B cell (primary cell): ENCODE measurements at regions not wholly inside any gene's neighbourhood (a gene's known extent, or its start where the extent isn't known, plus 50 kb on each side); places are given as distances from the start of the nearest gene placed in this dataset.
"Not testable (repeated sequence)": the region's sequence is repeated elsewhere in the genome, so short reads cannot be mapped to it uniquely, and the experiment has no call there.

ENCODE experiments used
- ATAC-seq: fragments of 200-7000 bp; cut with Tn5 transposase; one replicate; pipeline ENCODE4 v1.10.0; 2021; ENCODE audit warnings: low read depth, mild to moderate bottlenecking, moderate number of reproducible peaks, moderate library complexity
- CTCF ChIA-PET: fragments of 350-600 bp; sonication (Branson Sonifier 250); formaldehyde crosslinking; loops from one replicate; lab custom pipeline; 2021; ENCODE audit warnings: antibody characterized with exemption, inconsistent platforms; lab: Charles Lee
- POLR2A ChIA-PET: fragments of 350-600 bp; sonication (Branson Sonifier 250); formaldehyde crosslinking; loops from one replicate; lab custom pipeline; 2021; ENCODE audit warnings: antibody characterized with exemption; lab: Charles Lee
- DNase-seq: peaks from one replicate; pipeline ENCODE4 v3.0.0; 2013
- H2AFZ ChIP-seq: 2 replicates; pipeline ENCODE4 v1.6.1; 2012; ENCODE audit warnings: mild to moderate bottlenecking, low read depth, low read length; ENCODE audit not compliant: insufficient read depth, poor library complexity, severe bottlenecking
- H3K27ac ChIP-seq, 2 donors: 1 replicate in 1 of 2; 2 replicates in 1 of 2; pipeline ENCODE4 v1.5.1; 2012 to 2013; ENCODE audit warnings: low read length in 2 of 2, mild to moderate bottlenecking in 2 of 2, moderate library complexity in 1 of 2
- H3K27me3 ChIP-seq, 4 experiments: fragments of 200-600 bp in 1 of 4; sonication (generic) in 1 of 4; replicated peaks in 1 of 4; 1 replicate in 2 of 4; 2 replicates in 2 of 4; pipeline versions ENCODE4 v1.6.1 to v1.7.0; 2013 to 2016; ENCODE audit warnings: low read length in 3 of 4, mild to moderate bottlenecking in 2 of 4, mixed read lengths in 1 of 4, moderate library complexity in 1 of 4; ENCODE audit not compliant: insufficient read depth in 4 of 4, control insufficient read depth in 3 of 4; ENCODE audit errors: control extremely low read depth in 1 of 4
- H3K36me3 ChIP-seq, 2 experiments: replicated peaks in 1 of 2; 1 replicate in 1 of 2; 2 replicates in 1 of 2; pipeline versions ENCODE4 v1.6.1 to v1.7.1; 2013; ENCODE audit warnings: low read length in 1 of 2; ENCODE audit not compliant: insufficient read depth in 2 of 2, control insufficient read depth in 1 of 2; ENCODE audit errors: control extremely low read depth in 1 of 2, extremely low read depth in 1 of 2
- H3K4me1 ChIP-seq, 2 donors: fragments of 200-600 bp in 1 of 2; sonication (generic) in 1 of 2; 1 replicate in 1 of 2; 2 replicates in 1 of 2; pipeline versions ENCODE4 v1.5.1 to v1.6.1; 2013 to 2017; ENCODE audit warnings: low read length in 2 of 2; ENCODE audit not compliant: control insufficient read depth in 2 of 2, insufficient read depth in 2 of 2
- H3K4me2 ChIP-seq: replicated peaks from 2 replicates; pipeline ENCODE3; 2012; ENCODE audit warnings: mild to moderate bottlenecking, low read depth, low read length; ENCODE audit not compliant: poor library complexity, severe bottlenecking
- H3K4me3 ChIP-seq, 5 experiments: fragments of 200-600 bp in 1 of 5; sonication (generic) in 1 of 5; 1 replicate in 3 of 5; 2 replicates in 2 of 5; pipeline versions ENCODE4 v1.5.1 to v1.7.0; 2011 to 2016; ENCODE audit warnings: low read length in 4 of 5, mild to moderate bottlenecking in 4 of 5, low read depth in 2 of 5, control low read depth in 1 of 5, moderate library complexity in 1 of 5; ENCODE audit not compliant: insufficient read depth in 1 of 5; ENCODE audit errors: control extremely low read depth in 1 of 5, extremely low read depth in 1 of 5
- H3K79me2 ChIP-seq: fragments of 200-600 bp; sonication (generic); one replicate; pipeline ENCODE4 v1.6.0; 2016; ENCODE audit warnings: low read length; ENCODE audit not compliant: control insufficient read depth, insufficient read depth
- H3K9ac ChIP-seq: fragments of 200-600 bp; sonication (generic); 2 replicates; pipeline ENCODE4 v1.6.1; 2017; ENCODE audit warnings: mild to moderate bottlenecking, low read length, moderate library complexity
- H3K9me3 ChIP-seq, 3 donors: one replicate each; pipeline versions ENCODE4 v1.6.1 to v1.7.1; 2013; ENCODE audit warnings: low read length in 2 of 3; ENCODE audit not compliant: control insufficient read depth in 2 of 3, insufficient read depth in 1 of 3; ENCODE audit errors: control extremely low read depth in 1 of 3
- H4K20me1 ChIP-seq: 2 replicates; pipeline ENCODE4 v1.6.0; 2012; ENCODE audit warnings: mild to moderate bottlenecking, low read length; ENCODE audit not compliant: insufficient read depth, control insufficient read depth, poor library complexity, severe bottlenecking
- H3K27ac Mint-ChIP-seq: one replicate; pipeline ENCODE4 v1.8.0; 2021; ENCODE audit warnings: mixed read lengths
- H3K27me3 Mint-ChIP-seq: one replicate; pipeline ENCODE4 v1.8.0; 2021; ENCODE audit warnings: mixed read lengths
- H3K4me1 Mint-ChIP-seq: one replicate; pipeline ENCODE4 v1.8.0; 2021; ENCODE audit warnings: mixed read lengths
- H3K4me3 Mint-ChIP-seq: one replicate; pipeline ENCODE4 v1.8.0; 2021; ENCODE audit warnings: mixed read lengths
- H3K9me3 Mint-ChIP-seq: one replicate; pipeline ENCODE4 v1.8.0; 2022; ENCODE audit warnings: mixed read lengths; ENCODE audit not compliant: insufficient read depth
- WGBS: methylation state at CpG from one replicate; pipeline ENCODE4 v1.1.5; 2013; ENCODE audit warnings: missing lambda C conversion rate; ENCODE audit not compliant: insufficient coverage; 5-methylcytosine and 5-hydroxymethylcytosine counted together
- intact Hi-C: fragments of 100-400 bp; cut with micrococcal nuclease; formaldehyde crosslinking; loops from one replicate; pipeline ENCODE4 v1.10.0; 2022

- WGBS, result 97% methylated on average over 10 of the region's 19 CpGs
- H3K9me3 ChIP-seq, H2AFZ ChIP-seq, H3K4me3 Mint-ChIP-seq, H4K20me1 ChIP-seq, H3K27ac ChIP-seq, H3K4me1 Mint-ChIP-seq, H3K4me3 ChIP-seq, H3K27me3 Mint-ChIP-seq, H3K4me1 ChIP-seq, DNase-seq, H3K4me2 ChIP-seq, ATAC-seq, H3K36me3 ChIP-seq, H3K9ac ChIP-seq, H3K27me3 ChIP-seq, intact Hi-C loops, H3K27ac Mint-ChIP-seq, POLR2A ChIA-PET, H3K9me3 Mint-ChIP-seq, H3K79me2 ChIP-seq: not testable (repeated sequence)
- CTCF ChIA-PET, result interaction anchor here (0.6 kb wide), 1 partner anchor 856 kb away, joined by 3 read pairs; no protein-coding TSS in a partner anchor
Observed at GRCh38 chr16:29195116-29195872, 210.4 kb downstream of the LAT start.

- H2AFZ ChIP-seq, ATAC-seq, H3K4me2 ChIP-seq, intact Hi-C loops, H3K4me3 Mint-ChIP-seq, H3K27ac ChIP-seq, H3K4me1 ChIP-seq, H3K9me3 Mint-ChIP-seq, H3K27me3 Mint-ChIP-seq, CTCF ChIA-PET, H3K9me3 ChIP-seq, H4K20me1 ChIP-seq, POLR2A ChIA-PET, H3K4me3 ChIP-seq, H3K27ac Mint-ChIP-seq, H3K79me2 ChIP-seq, H3K36me3 ChIP-seq, DNase-seq, H3K4me1 Mint-ChIP-seq, H3K9ac ChIP-seq, H3K27me3 ChIP-seq: not testable (repeated sequence)
- WGBS, result 100% methylated on average over 1 of the region's 21 CpGs
Observed at GRCh38 chr16:29194185-29194844, 209.5 kb downstream of the LAT start.

GRCh38 chr16:29193634-29194033 lies 208.8 kb downstream of the LAT start:
- intact Hi-C loops, H3K27ac Mint-ChIP-seq, H3K9me3 ChIP-seq, H3K27ac ChIP-seq, POLR2A ChIA-PET, H3K4me3 ChIP-seq, H3K9me3 Mint-ChIP-seq, H3K4me2 ChIP-seq, H3K9ac ChIP-seq, H4K20me1 ChIP-seq, H2AFZ ChIP-seq, H3K4me1 Mint-ChIP-seq, H3K36me3 ChIP-seq, H3K27me3 ChIP-seq, H3K4me3 Mint-ChIP-seq, CTCF ChIA-PET, ATAC-seq, DNase-seq, H3K79me2 ChIP-seq, H3K27me3 Mint-ChIP-seq, H3K4me1 ChIP-seq: not testable (repeated sequence)
- WGBS, result 87% methylated on average over 12 of the region's 13 CpGs

GRCh38 chr16:29193248-29193574 lies 208.4 kb downstream of the LAT start:
- H3K27me3 ChIP-seq, H3K27me3 Mint-ChIP-seq, H3K4me3 ChIP-seq, CTCF ChIA-PET, H2AFZ ChIP-seq, H3K9me3 ChIP-seq, H3K4me1 ChIP-seq, H3K4me1 Mint-ChIP-seq, POLR2A ChIA-PET, H3K36me3 ChIP-seq, H3K4me3 Mint-ChIP-seq, DNase-seq, H3K27ac ChIP-seq, H3K4me2 ChIP-seq, H3K9me3 Mint-ChIP-seq, H3K9ac ChIP-seq, H3K27ac Mint-ChIP-seq, H4K20me1 ChIP-seq, H3K79me2 ChIP-seq, ATAC-seq, intact Hi-C loops: not testable (repeated sequence)
- 98% methylated on average over 8 of the region's 14 CpGs for WGBS
